Aorta (tissue), 5 donors: ENCODE measurements at regions not wholly inside any gene's neighbourhood (a gene's known extent, or its start where the extent isn't known, plus 50 kb on each side); places are given as distances from the start of the nearest gene placed in this dataset.

Source experiments
- ATAC-seq: fragments of 200-7000 bp; cut with Tn5 transposase; one replicate; pipeline ENCODE4 v1.9.1; 2022; ENCODE audit warnings: moderate library complexity; ENCODE audit not compliant: low FRiP score
- DNase-seq, 2 donors: peaks; one replicate each; pipeline ENCODE4 v3.0.0-alpha.2; 2020
- H3K27ac ChIP-seq, 2 donors: one replicate each; pipeline ENCODE4 v1.5.1; 2013; ENCODE audit warnings: low read length in 2 of 2, mild to moderate bottlenecking in 2 of 2, moderate library complexity in 2 of 2, control low read depth in 1 of 2, inconsistent platforms in 1 of 2, low read depth in 1 of 2
- H3K27me3 ChIP-seq, 2 donors: one replicate each; pipeline ENCODE4 v1.6.1; 2013; ENCODE audit warnings: control low read depth in 1 of 2, low read length in 1 of 2, mild to moderate bottlenecking in 1 of 2, moderate library complexity in 1 of 2; ENCODE audit not compliant: insufficient read depth in 2 of 2, control insufficient read depth in 1 of 2
- H3K36me3 ChIP-seq, 2 donors: one replicate each; pipeline ENCODE4 v1.6.1; 2013; ENCODE audit warnings: control low read depth in 1 of 2, low read length in 1 of 2, mild to moderate bottlenecking in 1 of 2; ENCODE audit not compliant: insufficient read depth in 2 of 2, control insufficient read depth in 1 of 2
- H3K4me1 ChIP-seq, 2 donors: one replicate each; pipeline ENCODE4 v1.6.1; 2013; ENCODE audit warnings: low read length in 2 of 2, control low read depth in 1 of 2, mild to moderate bottlenecking in 1 of 2, moderate library complexity in 1 of 2; ENCODE audit not compliant: insufficient read depth in 2 of 2, control insufficient read depth in 1 of 2
- H3K4me3 ChIP-seq, 2 donors: one replicate each; pipeline ENCODE4 v1.5.1; 2013; ENCODE audit warnings: low read length in 2 of 2, control low read depth in 1 of 2, mild to moderate bottlenecking in 1 of 2
- H3K9me3 ChIP-seq: one replicate; pipeline ENCODE4 v1.6.1; 2013; ENCODE audit warnings: mild to moderate bottlenecking, low read length; ENCODE audit not compliant: control insufficient read depth
- WGBS, 2 donors: extraction: QIAGEN DNeasy Blood & Tissue Kit; methylation state at CpG; one replicate each; pipeline ENCODE4 v1.1.7; 2013; 5-methylcytosine and 5-hydroxymethylcytosine counted together
- intact Hi-C, 2 donors: fragments of 100-400 bp; cut with DNase I; formaldehyde crosslinking; loops; one replicate each; pipeline versions ENCODE4 v1.14.2 to v1.15.0; 2022
- donor health status: healthy with polysubstance abuse.
- donor health status: Bipolar disorder and iron deficiency.
- donor health status: DM: no; HTN: no; CAD: no.
- donor health status: DM: no; HTN: no; CAD: no.
- donor health status: DM: yes; HTN: yes; CAD: no.

DNA sequence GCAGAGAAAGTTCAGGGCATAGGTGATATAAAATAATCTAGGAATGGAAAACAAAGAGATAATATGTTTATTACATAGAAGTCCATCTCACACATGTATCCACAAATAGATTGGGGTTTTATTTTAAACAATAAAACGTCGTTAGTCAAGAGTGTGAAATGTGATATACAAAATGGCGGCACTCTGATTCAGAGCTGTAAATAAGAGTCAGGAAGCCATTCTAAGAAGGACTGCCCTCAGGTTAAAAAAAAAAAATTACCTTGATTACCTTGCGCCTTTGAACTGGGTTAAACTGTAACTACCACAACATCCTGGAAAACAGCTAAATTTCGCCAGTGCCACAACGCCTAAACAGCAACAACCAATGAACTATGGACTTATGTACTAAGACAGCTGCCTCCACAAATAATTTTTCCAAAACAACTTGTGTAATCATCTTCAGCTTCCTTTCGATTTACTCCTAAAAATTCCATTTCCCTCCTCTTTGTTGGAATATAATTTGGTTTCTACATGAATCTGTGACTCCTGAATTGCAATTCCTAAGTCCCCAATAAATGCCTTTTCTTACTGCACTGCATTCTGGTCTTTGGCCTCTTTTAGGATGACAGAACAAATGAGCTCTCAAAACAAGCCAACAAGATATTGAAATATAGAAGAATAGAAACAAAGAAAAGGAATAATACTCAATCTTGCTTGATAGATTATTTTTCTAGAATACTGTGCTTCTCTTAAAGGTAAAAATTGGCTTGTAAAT is 1019.5 kb upstream of the MAP3K7 start:
- Histone ChIP-seq H3K27me3 (no peaks in the 10 kb centered on the region), H3K36me3 (no peaks in the 10 kb centered on the region), H3K4me3 (no peak overlapping the region), H3K9me3 (peaks cover 3% of the 10 kb centered on the region), H3K27ac (no peak overlapping the region), H3K4me1 (no peaks in the 10 kb centered on the region)
- intact Hi-C loops, result no loop called here
- 92 to 93% methylated on average over 7 of the region's 7 CpGs for WGBS, 2 donors
- DNase-seq, result no peak
- ATAC-seq, result no peak

DNA sequence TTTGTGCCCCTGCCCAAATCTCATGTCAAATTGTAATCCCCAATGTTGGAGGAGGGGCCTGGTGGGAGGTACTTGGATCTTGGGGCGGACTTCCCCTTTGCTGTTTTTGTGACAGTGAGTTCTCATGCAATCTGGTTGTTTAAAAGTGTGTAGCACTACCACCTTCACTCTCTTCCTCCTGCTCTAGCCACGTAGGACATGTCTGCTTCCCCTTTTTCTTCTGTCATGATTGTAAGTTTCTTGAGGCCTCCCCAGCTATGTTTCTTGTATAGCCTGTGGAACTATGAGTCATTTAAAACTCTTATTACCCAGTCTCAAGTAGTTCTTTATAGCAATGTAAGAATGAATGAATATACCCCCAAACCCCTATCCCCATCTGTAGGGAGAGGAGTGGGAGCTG is 1013.7 kb upstream of the MAP3K7 start:
- ATAC-seq (no peak), DNase-seq (no peak)
- no peak overlapping the region for H3K27ac ChIP-seq
- no peaks in the 10 kb centered on the region for H3K4me1 ChIP-seq
- no peaks in the 10 kb centered on the region for H3K27me3 ChIP-seq
- intact Hi-C loops, result no loop called here
- WGBS, 2 donors, result 80 to 81% methylated on average over 2 of the region's 2 CpGs
- H3K9me3 ChIP-seq, result peaks cover 3% of the 10 kb centered on the region
- H3K4me3 ChIP-seq, result no peak overlapping the region
- H3K36me3 ChIP-seq, result no peaks in the 10 kb centered on the region

DNA sequence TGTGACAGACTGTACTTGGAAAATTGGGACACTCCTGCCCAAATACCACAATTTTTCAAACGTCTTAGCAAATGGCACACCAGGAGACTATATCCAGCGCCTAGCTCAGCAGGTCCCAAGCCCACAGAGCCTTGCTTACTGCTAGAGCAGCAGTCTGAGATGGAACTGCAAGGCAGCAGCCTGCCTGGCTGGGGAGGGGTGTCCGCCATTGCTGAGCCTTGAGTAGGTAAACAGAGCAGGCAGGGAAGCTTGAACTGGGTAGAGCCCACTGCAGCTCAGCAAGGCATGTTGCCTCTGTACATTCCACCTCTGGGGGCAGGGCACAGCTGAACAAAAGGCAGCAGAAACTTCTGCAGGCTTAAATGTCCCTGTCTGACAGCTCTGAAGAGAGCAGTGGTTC is 1003.3 kb upstream of the MAP3K7 start:
- ATAC-seq (no peak), DNase-seq (no peak)
- no peaks in the 10 kb centered on the region for H3K9me3 ChIP-seq
- WGBS, 2 donors, result 66 to 76% methylated on average over 3 of the region's 3 CpGs
- no peaks in the 10 kb centered on the region for H3K4me1 ChIP-seq
- H3K27me3 ChIP-seq, result no peaks in the 10 kb centered on the region
- no peaks in the 10 kb centered on the region for H3K36me3 ChIP-seq
- intact Hi-C loops, result no loop called here
- H3K27ac ChIP-seq, result no peak overlapping the region
- no peak overlapping the region for H3K4me3 ChIP-seq

DNA sequence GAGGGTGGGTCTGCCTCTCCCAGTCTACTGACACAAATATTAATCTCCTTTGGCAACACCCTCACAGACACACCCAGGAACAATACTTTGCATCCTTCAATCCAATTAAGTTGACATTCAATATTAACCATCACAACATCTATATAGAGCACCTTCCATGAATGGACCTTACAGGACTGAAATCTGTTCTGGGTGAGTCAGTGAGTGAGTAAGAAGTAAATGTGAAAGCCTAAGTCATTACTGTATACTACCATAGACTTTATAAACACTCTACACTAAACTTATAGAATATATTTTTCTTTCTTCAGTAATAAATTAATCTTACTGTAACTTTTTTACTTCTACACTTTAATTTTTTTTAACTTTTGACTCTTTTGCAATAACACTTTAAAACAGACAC is 993.8 kb upstream of the MAP3K7 start:
- Histone ChIP-seq H3K27me3 (no peaks in the 10 kb centered on the region), H3K4me3 (no peak overlapping the region), H3K4me1 (no peaks in the 10 kb centered on the region), H3K36me3 (no peaks in the 10 kb centered on the region), H3K9me3 (no peaks in the 10 kb centered on the region), H3K27ac (no peak overlapping the region)
- intact Hi-C loops, result no loop called here
- no peak for ATAC-seq
- DNase-seq, result no peak

GRCh38 chr6:91575032-91575431 is 988.2 kb upstream of the MAP3K7 start:
- H3K36me3 ChIP-seq, result no peaks in the 10 kb centered on the region
- 59 to 77% methylated on average over 1 of the region's 1 CpG for WGBS, 2 donors
- no peaks in the 10 kb centered on the region for H3K27me3 ChIP-seq
- intact Hi-C loops, result no loop called here
- no peaks in the 10 kb centered on the region for H3K4me1 ChIP-seq
- H3K4me3 ChIP-seq, result no peak overlapping the region
- no peaks in the 10 kb centered on the region for H3K9me3 ChIP-seq
- ATAC-seq (no peak), DNase-seq (no peak)
- H3K27ac ChIP-seq, result no peak overlapping the region

DNA sequence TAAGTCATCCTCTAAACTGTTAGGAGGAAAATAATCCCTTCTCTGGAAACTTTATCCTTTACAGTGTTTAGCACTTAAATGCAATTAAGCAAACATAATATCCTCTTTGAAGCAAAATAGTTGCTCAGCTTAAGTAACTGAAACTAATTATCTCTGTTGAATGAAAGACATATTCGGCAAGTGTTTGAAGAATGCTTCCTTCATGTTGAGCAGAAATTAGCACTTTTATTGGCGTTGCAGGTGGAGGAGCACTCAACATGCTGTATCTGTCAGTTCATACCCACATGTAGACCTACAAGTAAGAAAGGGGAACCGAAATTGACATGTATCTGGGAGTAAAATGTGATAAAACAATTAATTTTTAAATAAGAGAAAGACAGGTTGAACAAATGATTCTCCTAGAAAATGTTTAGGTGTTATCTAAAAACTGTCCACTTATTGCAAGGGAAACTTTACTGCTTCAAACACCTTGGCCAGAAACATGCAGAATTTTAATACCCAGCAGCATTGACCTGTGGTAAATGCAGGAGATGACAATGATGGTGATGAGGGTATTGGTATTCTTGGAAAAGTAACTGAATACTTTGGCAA is 987.0 kb upstream of the MAP3K7 start:
- no peaks in the 10 kb centered on the region for H3K36me3 ChIP-seq
- WGBS, 2 donors, result 81% methylated on average over 3 of the region's 3 CpGs
- no peak for ATAC-seq
- H3K27ac ChIP-seq, result no peak overlapping the region
- no peaks in the 10 kb centered on the region for H3K27me3 ChIP-seq
- intact Hi-C loops, result no loop called here
- no peak overlapping the region for H3K4me3 ChIP-seq
- H3K4me1 ChIP-seq, result no peaks in the 10 kb centered on the region
- no peaks in the 10 kb centered on the region for H3K9me3 ChIP-seq
- DNase-seq, result no peak

- WGBS, 2 donors, result 73 to 80% methylated on average over 3 of the region's 3 CpGs
- H3K36me3 ChIP-seq, result no peaks in the 10 kb centered on the region
- H3K9me3 ChIP-seq, result no peaks in the 10 kb centered on the region
- DNase-seq, result no peak
- no peaks in the 10 kb centered on the region for H3K27me3 ChIP-seq
- H3K4me3 ChIP-seq, result no peak overlapping the region
- H3K27ac ChIP-seq, result no peak overlapping the region
- intact Hi-C loops, result no loop called here
- no peaks in the 10 kb centered on the region for H3K4me1 ChIP-seq
- ATAC-seq, result no peak
Observed at GRCh38 chr6:91572878-91573277, 986.0 kb upstream of the MAP3K7 start.

DNA sequence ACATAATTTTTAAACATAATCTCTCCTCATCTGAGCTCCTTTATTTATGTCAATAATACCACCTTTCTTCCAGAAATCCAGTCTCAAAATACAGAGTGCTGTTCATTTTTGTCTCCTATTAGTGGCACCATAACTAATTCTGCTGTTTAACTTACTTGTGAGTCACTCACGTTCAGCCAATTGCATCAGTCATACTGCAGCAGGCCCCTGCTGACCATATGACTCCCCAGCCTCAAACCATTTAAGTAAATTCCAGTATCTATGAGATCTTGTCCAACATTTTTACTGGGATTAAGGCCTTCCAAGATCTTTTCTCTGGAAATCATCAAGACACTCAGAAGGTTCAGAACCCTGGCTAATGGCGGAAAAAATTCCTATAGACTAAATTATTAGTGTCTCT is 982.2 kb upstream of the MAP3K7 start:
- no peaks in the 10 kb centered on the region for H3K36me3 ChIP-seq
- WGBS, 2 donors, result 64 to 74% methylated on average over 2 of the region's 2 CpGs
- DNase-seq (no peak), ATAC-seq (no peak)
- no peak overlapping the region for H3K4me3 ChIP-seq
- intact Hi-C loops, result no loop called here
- no peaks in the 10 kb centered on the region for H3K9me3 ChIP-seq
- H3K4me1 ChIP-seq, result no peaks in the 10 kb centered on the region
- H3K27ac ChIP-seq, result no peak overlapping the region
- no peaks in the 10 kb centered on the region for H3K27me3 ChIP-seq

GRCh38 chr6:91566467-91566866 is 979.6 kb upstream of the MAP3K7 start:
- Histone ChIP-seq H3K27me3 (no peaks in the 10 kb centered on the region), H3K36me3 (no peaks in the 10 kb centered on the region), H3K27ac (no peak overlapping the region), H3K4me3 (no peak overlapping the region), H3K9me3 (no peaks in the 10 kb centered on the region), H3K4me1 (no peaks in the 10 kb centered on the region)
- intact Hi-C loops, result no loop called here
- ATAC-seq, result no peak
- no peak for DNase-seq
